Activated naive CD4-positive, alpha-beta T cell treated with Interleukin-2 at 50 U/mL for 16 hours (primary cell): ENCODE measurements at regions not wholly inside any gene's neighbourhood (a gene's known extent, or its start where the extent isn't known, plus 50 kb on each side); places are given as distances from the start of the nearest gene placed in this dataset.

Experiments used
- DNase-seq: peaks from one replicate; pipeline ENCODE4 v3.0.0-alpha.2; 2020

GRCh38 chr5:6059137-6059800 lies 319.1 kb downstream of the MED10 start:
- no peak for DNase-seq

- DNase-seq, result no peak
Observed at GRCh38 chr5:6058055-6058715, 320.2 kb downstream of the MED10 start.

GRCh38 chr5:6056280-6056679 lies 322.1 kb downstream of the MED10 start:
- no peak for DNase-seq

- DNase-seq, result no peak
Observed at GRCh38 chr5:6049662-6050061, 328.7 kb downstream of the MED10 start.

GRCh38 chr5:6048746-6049145 lies 329.6 kb downstream of the MED10 start:
- no peak for DNase-seq

GRCh38 chr5:6046296-6046967 lies 331.9 kb downstream of the MED10 start:
- DNase-seq, result no peak

GRCh38 chr5:6043491-6044310 lies 334.6 kb downstream of the MED10 start:
- DNase-seq, result no peak

- no peak for DNase-seq
Observed at GRCh38 chr5:6041977-6042550, 336.3 kb downstream of the MED10 start.

GRCh38 chr5:6039111-6039510 lies 339.2 kb downstream of the MED10 start:
- DNase-seq, result no peak

- no peak for DNase-seq
Observed at GRCh38 chr5:6036006-6036405, 342.3 kb downstream of the MED10 start.

GRCh38 chr5:6029811-6030271 lies 348.5 kb downstream of the MED10 start:
- DNase-seq, result no peak

GRCh38 chr5:6026766-6027406 lies 351.5 kb downstream of the MED10 start:
- DNase-seq, result no peak

- DNase-seq, result no peak
Observed at GRCh38 chr5:6019612-6020011, 358.7 kb downstream of the MED10 start.

- DNase-seq, result no peak
Observed at GRCh38 chr5:6013506-6013905, 364.8 kb downstream of the MED10 start.

- DNase-seq, result no peak
Observed at GRCh38 chr5:6011199-6011598, 367.1 kb downstream of the MED10 start.

GRCh38 chr5:6006838-6007314 lies 371.5 kb downstream of the MED10 start:
- no peak for DNase-seq

GRCh38 chr5:6003040-6003825 lies 375.1 kb downstream of the MED10 start:
- DNase-seq, result no peak

GRCh38 chr5:6000867-6001266 lies 377.5 kb downstream of the MED10 start:
- DNase-seq, result no peak

- no peak for DNase-seq
Observed at GRCh38 chr5:5995819-5996218, 382.5 kb downstream of the MED10 start.

- no peak for DNase-seq
Observed at GRCh38 chr5:5986492-5987178, 391.7 kb downstream of the MED10 start.

GRCh38 chr5:5985332-5985731 lies 393.0 kb downstream of the MED10 start:
- DNase-seq, result no peak
